Thymus (tissue), 11 donors: ENCODE measurements at regions not wholly inside any gene's neighbourhood (a gene's known extent, or its start where the extent isn't known, plus 50 kb on each side); places are given as distances from the start of the nearest gene placed in this dataset.

Source experiments
- DNase-seq, 9 donors: peaks; one replicate each; pipeline ENCODE4 v3.0.0-alpha.2; 2013; ENCODE audit warnings: low spot score in 9 of 9, low read depth in 6 of 9, missing footprints in 1 of 9
- H3K27ac ChIP-seq, 2 donors: one replicate each; pipeline ENCODE4 v1.5.1; 2013; ENCODE audit warnings: control low read depth in 1 of 2, low read depth in 1 of 2, low read length in 1 of 2, mild to moderate bottlenecking in 1 of 2, moderate library complexity in 1 of 2
- H3K27me3 ChIP-seq, 2 donors: one replicate each; pipeline ENCODE4 v1.5.1; 2013; ENCODE audit warnings: low read length in 1 of 2; ENCODE audit not compliant: control insufficient read depth in 2 of 2, insufficient read depth in 1 of 2
- H3K36me3 ChIP-seq, 2 donors: one replicate each; pipeline ENCODE4 v1.5.1; 2013; ENCODE audit warnings: low read length in 1 of 2, mild to moderate bottlenecking in 1 of 2, moderate library complexity in 1 of 2; ENCODE audit not compliant: control insufficient read depth in 2 of 2, insufficient read depth in 2 of 2
- H3K4me1 ChIP-seq, 2 donors: one replicate each; pipeline ENCODE4 v1.5.1; 2013; ENCODE audit warnings: low read length in 2 of 2; ENCODE audit not compliant: control insufficient read depth in 2 of 2, insufficient read depth in 2 of 2
- H3K4me3 ChIP-seq, 2 donors: one replicate each; pipeline ENCODE4 v1.5.1; 2013; ENCODE audit warnings: low read length in 2 of 2, control low read depth in 1 of 2, mild to moderate bottlenecking in 1 of 2
- H3K9me3 ChIP-seq, 2 donors: one replicate each; pipeline ENCODE4 v1.5.1; 2013; ENCODE audit warnings: low read length in 1 of 2, mild to moderate bottlenecking in 1 of 2; ENCODE audit not compliant: control insufficient read depth in 2 of 2, insufficient read depth in 1 of 2
- WGBS: extraction: QIAGEN DNeasy Blood & Tissue Kit; methylation state at CpG from one replicate; pipeline ENCODE4 v1.1.7; 2013; 5-methylcytosine and 5-hydroxymethylcytosine counted together
- donor health status: healthy.

GRCh38 chr2:94970353-94970752 is 55.2 kb upstream of the MAL start:
- H3K4me1 ChIP-seq: no peaks in the 10 kb centered on the region
- H3K9me3 ChIP-seq: no peaks in the 10 kb centered on the region
- no peak overlapping the region for H3K4me3 ChIP-seq
- no peaks in the 10 kb centered on the region for H3K36me3 ChIP-seq
- peaks cover 0 to 18% of the 10 kb centered on the region in 2 donors for H3K27me3 ChIP-seq
- H3K27ac ChIP-seq: no peak overlapping the region
- no peak for DNase-seq
- 75% methylated on average over 4 of the region's 4 CpGs for WGBS
